GM18502 (cell line): ENCODE measurements at regions not wholly inside any gene's neighbourhood (a gene's known extent, or its start where the extent isn't known, plus 50 kb on each side); places are given as distances from the start of the nearest gene placed in this dataset.

ENCODE experiments used
- ATAC-seq: cut with Tn5 transposase; IDR thresholded peaks from one replicate; pipeline ENCODE4 v1.9.1; 2021; ENCODE audit warnings: mild to moderate bottlenecking; ENCODE audit not compliant: unreplicated experiment, poor library complexity

DNA sequence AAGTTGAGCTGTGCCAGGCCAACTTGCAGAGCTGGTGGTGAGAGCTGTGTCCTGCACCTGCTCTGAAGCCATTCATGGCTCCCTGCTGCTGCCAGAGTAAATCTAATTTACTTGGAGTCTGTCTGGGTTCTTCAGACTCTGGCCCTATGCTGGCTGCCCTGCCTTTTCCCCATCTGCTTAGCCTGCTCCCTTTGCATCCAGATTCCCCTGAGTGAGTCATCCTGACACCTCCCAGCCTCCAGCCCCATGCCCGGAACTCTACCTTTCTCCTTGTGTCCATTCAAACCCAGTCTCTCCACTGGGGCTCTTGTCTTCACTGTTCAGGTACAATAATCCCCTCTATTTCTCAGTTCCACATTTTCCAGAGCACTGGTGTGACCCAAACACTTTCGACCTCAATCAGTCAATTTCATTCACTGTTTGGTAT, 434.4 kb upstream of the ZMIZ1 start:
- peak; percentile 73 for ATAC-seq

DNA sequence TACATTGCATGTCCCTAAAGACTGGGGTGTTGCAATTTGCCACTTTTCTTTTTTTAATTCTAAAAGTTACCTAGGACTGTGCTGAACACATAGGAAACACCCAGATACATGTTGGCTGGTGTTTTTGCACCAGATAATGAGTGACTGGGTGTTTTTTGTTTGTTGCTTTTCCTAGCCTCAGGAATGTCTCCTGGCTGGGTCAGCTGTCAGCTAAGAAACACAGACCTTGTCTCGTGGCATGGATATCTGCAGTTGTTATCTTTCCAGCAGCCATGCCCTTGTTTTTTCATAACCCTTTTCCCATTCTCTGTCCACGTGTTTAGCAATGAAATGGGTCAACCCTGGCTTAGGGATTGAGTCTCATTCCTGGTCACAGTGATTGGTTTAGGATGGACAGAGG, 433.9 kb upstream of the ZMIZ1 start:
- no peak for ATAC-seq

DNA sequence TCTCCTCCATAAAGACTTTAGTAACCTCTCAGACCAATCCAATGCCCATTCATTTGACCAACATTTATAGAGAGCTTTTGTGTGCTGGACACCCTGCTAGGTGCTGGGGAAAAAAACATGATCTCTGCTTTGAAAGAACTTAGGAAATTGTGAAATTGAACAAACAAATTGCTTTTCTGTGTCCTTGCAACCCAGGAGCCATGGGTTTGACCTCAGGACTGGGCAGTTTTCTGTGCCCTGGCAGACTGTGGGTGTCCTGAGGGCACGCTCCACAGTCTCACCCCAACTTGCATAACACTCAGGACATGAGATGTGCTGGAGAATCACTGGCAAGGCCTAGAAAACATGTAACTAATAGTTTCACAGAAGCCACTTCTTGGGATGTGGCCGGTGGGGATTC, 429.1 kb upstream of the ZMIZ1 start:
- no peak for ATAC-seq

DNA sequence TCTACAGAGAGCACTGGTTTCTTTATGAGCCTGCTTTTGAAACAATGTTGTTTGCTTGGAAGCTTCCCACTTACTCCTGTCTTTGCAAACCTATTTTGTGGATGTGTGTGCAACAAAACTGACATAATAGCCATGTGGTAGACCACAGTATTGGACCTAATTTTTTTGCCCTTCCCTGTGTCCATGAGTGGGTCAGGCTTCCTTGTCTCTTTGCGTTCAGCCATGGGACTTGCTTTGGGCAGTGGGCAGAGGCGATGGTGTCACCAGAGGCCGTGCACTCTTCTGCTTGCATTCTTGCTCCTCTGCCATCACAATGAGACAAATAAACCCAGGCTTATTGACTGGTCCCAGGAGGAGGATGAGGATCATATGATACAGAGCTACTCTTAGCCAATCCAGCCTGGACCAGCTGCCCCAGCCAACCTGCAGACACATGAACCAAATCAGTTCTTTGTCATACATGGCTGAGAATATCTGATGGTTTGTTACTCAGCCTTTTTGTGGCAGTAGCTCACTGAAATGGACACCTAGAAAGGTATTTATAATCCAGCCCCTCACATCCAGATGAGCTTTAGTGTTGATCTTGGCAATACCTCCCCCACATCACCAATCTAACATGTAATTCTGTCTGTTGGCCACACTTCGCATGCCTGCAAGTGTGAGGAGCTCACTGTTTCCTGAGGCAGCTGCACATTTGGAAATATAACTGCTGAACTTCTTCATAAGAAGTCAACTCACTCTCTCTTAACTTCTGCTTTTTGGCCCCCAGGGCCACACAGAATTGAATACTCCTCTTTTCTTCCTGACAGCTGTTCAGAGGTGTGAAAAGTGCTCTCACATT, 427.8 kb upstream of the ZMIZ1 start:
- no peak for ATAC-seq

DNA sequence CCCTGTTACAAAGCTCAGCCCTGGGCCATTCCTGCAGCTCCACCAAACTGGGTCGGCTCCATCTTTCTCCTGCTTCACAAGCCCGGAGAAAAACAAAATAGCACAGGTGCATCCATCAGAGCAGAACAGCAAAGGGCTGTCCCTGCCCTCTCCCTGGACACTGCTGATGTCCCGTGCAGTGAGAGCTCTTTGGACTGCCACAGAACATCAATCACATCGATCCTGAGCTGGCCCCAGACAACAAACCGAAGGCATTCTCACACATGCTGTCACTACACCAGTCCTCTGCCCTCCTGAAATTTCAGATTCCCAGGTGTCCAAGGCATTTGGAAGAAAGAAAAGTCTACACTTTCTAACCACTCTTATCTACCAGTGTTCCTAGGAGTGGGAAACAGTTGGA, 427.1 kb upstream of the ZMIZ1 start:
- ATAC-seq: no peak

DNA sequence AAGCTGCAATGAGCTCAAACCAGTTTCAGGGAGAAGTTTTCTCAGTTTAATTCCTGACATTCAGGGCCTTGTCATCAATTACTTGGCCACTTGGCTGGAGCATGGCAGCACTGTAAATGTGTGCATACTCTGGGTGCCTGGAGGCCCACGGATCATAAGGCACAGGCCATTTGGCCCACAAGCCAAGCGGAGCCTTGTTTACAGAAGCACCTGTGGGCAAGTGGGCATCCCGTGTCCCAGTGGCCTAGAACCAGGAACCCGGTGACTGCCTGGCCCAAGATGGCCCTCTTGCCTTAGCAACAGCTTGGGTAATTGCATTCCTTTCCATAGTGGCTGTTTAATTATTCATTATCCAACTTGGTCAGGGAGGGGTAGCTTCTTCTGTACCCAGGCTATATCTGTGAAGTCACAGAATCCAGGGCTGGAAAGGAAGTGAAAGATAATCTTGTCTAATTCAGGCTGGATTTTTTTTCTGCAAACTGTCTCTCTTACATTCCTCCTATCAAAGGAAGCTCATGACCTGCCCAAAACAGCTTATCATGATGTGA, 426.4 kb upstream of the ZMIZ1 start:
- ATAC-seq: no peak

DNA sequence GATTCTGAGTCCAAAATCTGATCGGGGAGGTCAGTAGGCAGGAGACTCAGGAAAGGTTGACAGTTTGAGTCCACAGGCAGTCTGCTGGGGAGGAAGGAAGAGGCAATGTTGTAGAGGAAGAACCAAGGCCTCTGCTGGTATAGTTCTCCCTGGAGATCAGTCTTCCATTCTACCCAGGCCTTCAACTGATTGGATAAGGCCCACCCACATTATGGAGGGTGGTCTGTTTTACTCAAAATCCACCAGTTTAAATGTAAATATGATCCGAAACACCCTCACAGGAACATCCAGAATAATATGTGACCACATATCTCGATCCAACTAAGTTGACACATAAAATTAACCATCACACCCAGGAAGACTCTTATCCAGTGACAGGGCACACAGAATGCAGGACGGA, 425.3 kb upstream of the ZMIZ1 start:
- no peak for ATAC-seq

DNA sequence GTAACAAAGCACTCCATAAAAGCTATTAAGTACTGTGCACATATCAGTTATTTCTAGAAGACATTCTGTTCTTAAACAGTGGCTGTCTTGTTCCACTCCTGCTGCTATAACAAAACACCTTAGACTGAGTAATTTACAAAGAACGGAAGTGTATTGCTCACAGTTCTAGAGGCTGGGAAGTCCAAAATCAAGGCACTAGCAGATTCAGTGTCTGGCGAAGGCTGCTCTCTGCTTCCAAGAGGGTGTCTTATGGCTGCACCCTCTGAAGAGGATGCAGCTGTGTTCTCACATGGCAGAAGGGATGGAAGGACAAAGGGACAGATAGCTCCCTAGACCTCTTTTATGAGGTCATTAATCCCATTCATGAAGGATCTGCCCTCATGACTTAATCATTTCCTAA, 424.2 kb upstream of the ZMIZ1 start:
- no peak for ATAC-seq

DNA sequence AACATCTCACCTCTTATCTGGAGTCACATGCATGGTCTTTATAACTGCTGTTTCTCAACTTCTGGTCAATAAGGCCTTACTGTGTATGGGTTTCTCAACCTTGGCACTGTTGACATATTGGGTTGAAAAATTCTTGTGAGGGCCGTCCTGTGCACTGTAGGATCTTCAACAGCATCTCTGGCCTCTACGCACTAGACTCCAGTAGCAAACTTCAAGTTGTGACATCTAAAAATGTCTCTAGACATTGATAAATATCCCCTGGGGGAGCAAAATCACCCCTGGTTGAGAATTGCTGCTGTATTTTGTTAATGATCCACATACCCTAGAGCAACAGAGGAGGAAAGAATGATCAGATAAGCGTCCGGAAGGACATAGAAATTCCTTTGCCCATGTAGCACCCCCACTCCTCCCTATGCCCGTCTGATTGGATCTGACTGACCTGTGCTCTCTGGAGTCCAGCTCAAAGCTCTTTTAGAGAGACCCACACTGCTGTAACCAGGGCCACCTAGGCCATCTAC, 423.5 kb upstream of the ZMIZ1 start:
- no peak for ATAC-seq

DNA sequence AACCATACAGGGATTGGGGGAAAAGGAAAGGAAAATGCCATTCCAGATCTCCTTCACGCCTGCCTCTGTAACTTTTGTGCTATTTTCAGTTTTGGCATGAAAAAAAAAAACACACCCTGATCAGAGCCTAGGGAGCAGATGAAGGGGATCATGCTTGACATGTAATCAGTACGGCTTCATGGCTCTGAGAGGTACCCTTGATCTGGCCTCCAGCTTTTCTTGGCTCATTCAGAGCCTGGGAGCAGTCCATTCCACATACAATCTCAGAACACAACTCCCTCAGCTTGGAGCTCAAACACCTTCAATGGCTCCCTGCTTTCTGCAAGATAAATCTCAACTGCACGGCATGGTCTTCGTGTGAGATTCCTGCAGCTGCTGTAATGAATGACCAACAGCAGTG, 422.8 kb upstream of the ZMIZ1 start:
- no peak for ATAC-seq

DNA sequence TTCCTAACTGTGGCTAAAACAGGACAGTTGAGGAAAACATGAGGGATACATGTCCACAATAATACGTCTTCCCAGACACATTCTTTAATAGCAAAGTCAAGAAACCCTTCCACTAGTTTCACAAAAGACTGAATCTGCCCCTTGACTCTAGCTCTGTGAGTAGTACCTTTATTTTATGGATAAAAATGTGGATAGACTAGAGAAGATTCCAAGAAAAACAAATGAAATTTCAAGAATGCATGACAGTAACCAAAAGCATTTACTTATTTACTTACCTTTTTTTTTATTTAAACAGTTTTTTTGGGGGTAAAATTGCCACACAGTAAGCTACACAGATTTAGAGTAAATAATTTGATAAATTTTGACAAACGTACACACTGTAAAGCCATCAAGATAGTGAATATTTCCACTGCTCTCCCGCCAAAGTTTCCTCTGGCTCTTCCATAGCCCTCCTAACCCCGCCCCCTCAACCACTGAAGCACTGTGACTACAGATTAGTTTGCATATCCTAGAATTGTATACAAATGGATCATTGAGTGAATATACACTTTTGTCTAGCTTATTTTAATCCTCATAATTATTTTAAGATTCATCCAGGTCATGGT, 420.4 kb upstream of the ZMIZ1 start:
- no peak for ATAC-seq

DNA sequence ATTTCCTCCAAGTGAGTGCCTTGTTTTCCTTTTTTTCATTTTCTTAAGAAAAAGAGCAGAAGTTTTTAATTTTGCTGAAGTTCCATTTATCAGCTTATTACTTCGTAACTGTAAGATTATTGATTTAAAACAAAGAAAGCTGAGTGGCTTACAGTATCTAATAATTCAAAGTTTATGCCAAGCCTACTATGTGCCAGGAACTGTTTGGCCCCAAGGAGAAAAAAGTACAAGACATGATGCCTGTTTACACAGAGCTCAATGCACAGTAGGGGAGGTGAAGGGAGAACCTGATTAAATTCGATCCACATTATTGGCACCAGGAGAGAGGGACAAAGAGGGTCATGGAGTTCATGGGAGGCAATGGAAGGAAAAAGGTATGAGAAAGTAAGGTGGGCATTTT, 419.3 kb upstream of the ZMIZ1 start:
- ATAC-seq: no peak

DNA sequence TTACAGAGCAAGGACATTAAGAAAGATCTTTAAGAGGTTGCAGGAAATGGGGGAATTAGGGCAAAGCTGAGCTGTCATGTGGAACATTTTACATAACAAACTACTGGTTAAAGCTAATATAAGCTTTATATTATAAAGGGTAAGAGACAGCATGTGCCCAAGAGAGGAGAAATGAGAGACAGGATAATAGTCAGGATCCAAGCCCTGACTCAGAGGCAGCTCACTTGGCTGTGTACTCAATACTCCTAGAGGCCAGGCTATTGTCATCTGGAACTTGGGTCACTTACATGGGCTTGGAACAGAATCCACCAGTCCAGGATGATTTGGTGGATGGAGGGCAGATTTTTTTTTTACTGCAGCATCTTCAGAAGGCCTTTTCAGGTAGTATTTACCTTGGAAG, 418.6 kb upstream of the ZMIZ1 start:
- no peak for ATAC-seq

DNA sequence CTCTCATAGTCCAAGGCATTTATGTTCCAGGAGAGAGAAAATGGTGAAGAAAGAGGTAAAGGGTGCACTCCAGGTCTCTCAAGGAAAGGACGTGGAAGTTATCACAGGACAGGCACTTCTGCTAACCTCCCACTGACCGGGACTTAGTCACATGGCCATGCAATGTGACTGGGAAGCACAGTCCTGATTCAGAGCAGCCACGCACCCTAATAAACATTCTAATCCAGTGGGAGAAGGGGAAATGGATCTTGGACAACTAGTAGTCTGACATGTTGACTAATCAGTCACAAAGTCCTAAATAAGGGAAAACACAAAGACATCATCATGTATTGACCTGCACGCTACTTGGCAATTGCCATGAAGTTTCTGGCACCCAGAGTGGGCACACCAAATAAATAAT, 417.5 kb upstream of the ZMIZ1 start:
- ATAC-seq: no peak

DNA sequence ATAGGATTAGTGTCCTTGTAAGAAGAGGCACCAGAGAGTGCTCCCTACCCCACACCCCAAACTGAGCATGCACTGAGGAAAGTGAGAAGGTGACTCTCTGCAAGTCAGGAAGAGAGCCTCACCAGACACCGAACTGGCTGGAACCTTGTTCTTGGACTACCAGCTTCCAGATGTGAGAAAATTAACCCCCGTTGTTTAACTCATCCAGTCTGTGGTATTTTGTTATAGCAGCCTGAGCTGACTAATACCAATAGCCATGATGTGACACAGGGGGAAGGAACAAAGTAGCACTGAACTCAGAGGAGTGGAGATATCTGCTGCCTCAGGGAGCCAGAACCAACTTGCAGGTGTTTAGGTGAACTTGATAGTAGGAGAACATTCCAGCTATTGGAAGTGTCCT, 415.2 kb upstream of the ZMIZ1 start:
- ATAC-seq: no peak

DNA sequence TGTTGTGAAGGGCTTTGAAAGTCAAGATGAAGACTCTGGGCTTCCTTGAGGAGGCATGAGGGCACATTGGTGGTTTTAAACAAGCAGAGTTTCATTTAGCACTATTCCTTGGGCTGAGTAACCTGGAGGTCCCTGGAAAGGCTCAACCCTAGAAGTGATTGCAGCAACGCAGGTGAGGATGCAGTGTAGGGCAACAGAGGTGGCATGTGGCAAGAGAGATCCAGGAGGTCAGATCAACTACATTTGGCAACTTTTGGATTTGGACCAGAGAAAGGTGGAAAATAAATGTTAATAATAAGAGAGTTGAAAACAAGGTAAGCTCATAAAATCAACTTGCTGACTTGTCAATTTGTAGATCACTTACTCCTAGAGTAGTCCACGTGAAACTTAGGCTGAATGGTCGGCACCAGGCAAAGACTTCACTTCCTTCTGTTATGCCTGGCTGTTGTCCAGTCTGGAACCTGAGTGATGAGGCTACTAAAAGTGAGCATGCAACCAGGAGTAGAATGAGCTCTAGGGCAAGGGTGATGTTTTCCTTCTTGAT, 414.6 kb upstream of the ZMIZ1 start:
- no peak for ATAC-seq

DNA sequence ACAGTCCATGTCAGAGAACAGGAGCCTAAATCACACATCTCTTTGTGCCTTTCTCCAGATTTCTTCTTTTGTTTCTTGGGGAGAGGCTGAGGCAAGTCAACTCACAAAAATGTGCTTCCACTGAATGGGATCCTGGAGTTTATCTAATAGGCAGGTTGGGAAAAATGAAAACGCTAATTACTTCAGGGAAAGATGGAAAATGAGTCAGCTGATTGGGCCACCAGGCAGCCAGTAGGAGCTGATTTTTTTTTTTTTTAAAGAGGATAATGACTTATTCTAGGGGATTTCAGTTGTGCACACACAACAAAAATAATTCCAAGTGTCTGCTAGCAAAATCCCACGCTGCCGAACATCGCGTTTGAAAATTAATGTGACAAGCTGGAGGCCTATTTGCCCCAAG, 412.8 kb upstream of the ZMIZ1 start:
- ATAC-seq: no peak

DNA sequence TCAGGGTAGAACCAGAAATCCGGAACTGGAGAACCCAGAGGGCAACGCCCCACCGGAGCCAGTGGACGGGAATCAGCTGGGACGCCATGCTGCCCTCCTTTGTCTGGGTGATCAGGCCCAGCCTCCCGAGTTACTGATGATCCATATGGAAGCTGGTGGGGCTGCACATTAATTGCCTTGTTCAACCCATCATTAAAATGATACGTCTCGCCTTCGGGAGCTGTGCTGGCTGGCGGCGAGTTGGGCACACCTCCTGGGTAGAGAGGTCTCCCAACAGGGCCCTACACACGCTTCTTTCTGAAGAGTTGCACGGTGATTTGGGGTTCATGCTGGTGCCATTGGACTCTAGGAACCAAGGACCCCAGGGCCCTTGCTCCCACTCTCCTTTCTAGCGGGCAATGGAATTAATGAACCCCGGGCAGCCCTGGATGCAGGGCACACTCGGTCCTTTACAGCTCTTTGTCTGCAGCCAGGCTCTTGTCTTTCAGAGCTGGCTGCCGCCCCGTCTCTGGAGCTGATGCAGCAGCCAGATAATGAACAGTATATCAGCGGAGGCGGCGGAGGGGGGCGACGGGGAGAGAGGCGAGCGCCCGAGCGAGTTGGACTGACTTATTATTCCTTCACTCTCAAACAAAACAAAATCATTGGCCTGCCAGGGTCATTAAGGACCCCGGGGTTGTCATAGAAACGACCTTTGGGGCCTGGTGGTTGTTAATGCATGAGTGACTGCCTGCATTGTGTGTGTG, 412.2 kb upstream of the ZMIZ1 start:
- no peak for ATAC-seq

DNA sequence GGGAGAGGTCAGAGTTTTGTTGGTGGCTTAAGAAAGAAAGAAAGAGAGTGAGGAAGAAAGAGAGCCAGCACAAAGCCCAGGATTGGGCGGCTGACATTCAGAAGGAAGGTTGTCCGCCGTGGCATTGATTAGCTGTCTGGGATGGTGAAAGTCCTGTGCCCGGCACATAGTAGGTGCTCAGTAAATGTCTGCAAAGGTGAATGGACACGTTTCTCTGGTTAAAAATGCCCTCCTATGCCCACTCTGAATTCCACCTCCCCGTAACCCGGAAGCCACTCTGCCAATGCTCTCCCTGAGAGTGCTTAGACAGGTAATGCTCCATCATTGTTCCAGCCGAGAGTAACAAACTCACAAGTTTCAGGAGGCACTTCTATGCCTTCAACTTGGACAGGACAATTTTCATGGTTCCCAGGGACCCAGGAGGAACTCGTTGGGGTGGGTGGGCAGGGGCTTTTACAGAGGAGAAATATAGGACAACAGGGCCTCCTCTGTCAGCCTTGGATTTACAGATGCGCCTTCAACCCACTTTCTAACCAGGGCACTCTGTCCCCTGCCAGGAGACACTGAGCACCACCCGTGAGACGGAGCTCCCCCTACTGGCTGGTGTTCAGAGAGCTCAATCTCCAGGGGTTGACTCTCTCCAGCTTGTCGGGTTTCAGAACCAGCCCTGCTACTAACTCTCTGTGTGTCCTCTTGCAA, 411.5 kb upstream of the ZMIZ1 start:
- ATAC-seq: peak; percentile 62

DNA sequence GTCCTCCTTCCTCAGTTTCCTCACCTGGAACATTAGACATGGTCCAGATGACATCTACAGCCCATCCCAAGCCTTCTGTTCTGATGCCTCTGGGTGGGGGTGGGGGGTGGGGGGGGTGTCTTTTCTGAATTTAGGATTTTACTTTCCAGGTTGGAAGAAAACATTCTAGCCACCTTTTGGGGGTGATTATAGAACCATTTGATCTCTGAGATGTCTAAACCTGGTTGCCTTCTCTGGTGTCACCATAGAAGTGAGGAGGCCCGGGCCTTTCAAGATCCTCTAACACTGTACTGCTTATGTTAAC, 411.0 kb upstream of the ZMIZ1 start:
- no peak for ATAC-seq
